Adrenal gland (tissue), 9 donors: ENCODE measurements at regions not wholly inside any gene's neighbourhood (a gene's known extent, or its start where the extent isn't known, plus 50 kb on each side); places are given as distances from the start of the nearest gene placed in this dataset.

Experiments used
- DNase-seq, 7 donors: peaks; one replicate each; pipeline ENCODE4 v3.0.0-alpha.2; 2019 to 2020
- H3K27ac ChIP-seq, 5 donors: fragments of 200-600 bp; sonication (generic) in 4 of 5; 1 replicate in 3 of 5; 2 replicates in 2 of 5; pipeline versions ENCODE4 v1.5.1 to v1.8.0; 2016 to 2020; ENCODE audit warnings: mild to moderate bottlenecking in 1 of 5
- H3K27me3 ChIP-seq: fragments of 200-600 bp; 2 replicates; pipeline ENCODE4 v1.8.0; 2021
- H3K36me3 ChIP-seq, 2 donors: fragments of 200-600 bp; replicated peaks in 1 of 2; 1 replicate in 1 of 2; 2 replicates in 1 of 2; pipeline versions ENCODE4 v1.5.1 to v1.8.0; 2018 to 2022
- H3K4me1 ChIP-seq, 2 donors: fragments of 200-600 bp; replicated peaks in 1 of 2; 1 replicate in 1 of 2; 2 replicates in 1 of 2; pipeline versions ENCODE4 v1.5.1 to v1.8.0; 2018 to 2021
- H3K4me3 ChIP-seq, 4 donors: fragments of 200-600 bp; sonication (generic) in 3 of 4; one replicate each; pipeline ENCODE4 v1.5.1; 2016 to 2018
- H3K9me3 ChIP-seq, 3 donors: fragments of 200-600 bp; sonication (generic) in 1 of 3; replicated peaks in 1 of 3; 1 replicate in 2 of 3; 2 replicates in 1 of 3; pipeline versions ENCODE4 v1.5.1 to v1.8.0; 2016 to 2021
- CTCF ChIP-seq, 6 experiments: fragments of 450-650 bp in 4 of 6; fragments of 200-600 bp in 2 of 6; sonication (generic) in 1 of 6; IDR thresholded peaks; 1 replicate in 5 of 6; 2 replicates in 1 of 6; pipeline versions ENCODE4 v1.5.1 to v1.8.0; 2016 to 2021; ENCODE audit warnings: antibody characterized with exemption in 6 of 6, mild to moderate bottlenecking in 2 of 6, moderate library complexity in 1 of 6
- POLR2A ChIP-seq, 2 donors: fragments of 450-650 bp; IDR thresholded peaks; one replicate each; pipeline ENCODE4 v1.6.1; 2017; ENCODE audit warnings: antibody characterized with exemption in 2 of 2, mild to moderate bottlenecking in 2 of 2, moderate library complexity in 1 of 2
- WGBS, 4 donors: extraction: QIAGEN DNeasy Blood & Tissue Kit in 2 of 4; methylation state at CpG; one replicate each; pipeline versions ENCODE4 v1.1.5 to v1.1.7; 2013 to 2017; 5-methylcytosine and 5-hydroxymethylcytosine counted together
- intact Hi-C, 2 donors: fragments of 100-400 bp; cut with DNase I; formaldehyde crosslinking; loops; one replicate each; pipeline versions ENCODE4 v1.14.1 to v1.15.0; 2022 to 2023
- donor health status: healthy with polysubstance abuse.
- donor health status: Bipolar disorder and iron deficiency.
- donor health status: DM: yes; HTN: yes; CAD: no.
- donor health status: DM: no; HTN: no; CAD: no.
- donor health status: DM: no; HTN: no; CAD: no.

- Histone ChIP-seq H3K36me3 (no peaks in the 10 kb centered on the region), H3K9me3 (no peaks in the 10 kb centered on the region), H3K27ac (peak overlapping the region in 3 of 5 donors; percentile 10 to 23 (median 14)), H3K4me1 (peaks cover 15 to 38% of the 10 kb centered on the region in 2 donors), H3K27me3 (no peaks in the 10 kb centered on the region), H3K4me3 (no peak overlapping the region)
- no peak for TF ChIP-seq POLR2A (IDR thresholded peaks at IDR 0.05)
- peak; percentile 45 to 80 (median 70) for TF ChIP-seq CTCF (IDR thresholded peaks at IDR 0.05)
- intact Hi-C loops, result loop anchor here in 1 of 2 donors (10.0 kb wide), 1 partner anchor 201 kb away; no protein-coding TSS in a partner anchor
- WGBS, 4 donors, result 36 to 50% (median 41%) methylated on average over 8 of the region's 8 CpGs
- DNase-seq, result peak in 6 of 7 donors; percentile 54 to 72 (median 68)
Measured at GRCh38 chr10:91043173-91043910, 122.5 kb upstream of the ANKRD1 start.

GRCh38 chr10:91046869-91047268, 126.0 kb upstream of the ANKRD1 start:
- H3K27me3 ChIP-seq, result no peaks in the 10 kb centered on the region
- H3K4me3 ChIP-seq, result no peak overlapping the region
- H3K36me3 ChIP-seq, result no peaks in the 10 kb centered on the region
- intact Hi-C loops, result loop anchor here in 1 of 2 donors (10.0 kb wide), 1 partner anchor 198 kb away; no protein-coding TSS in a partner anchor
- peak overlapping the region in 4 of 5 donors; percentile 49 to 84 (median 64) for H3K27ac ChIP-seq
- no peaks in the 10 kb centered on the region for H3K9me3 ChIP-seq
- WGBS, 4 donors, result 8 to 16% (median 13%) methylated on average over 3 of the region's 3 CpGs
- TF ChIP-seq POLR2A (IDR thresholded peaks at IDR 0.05), result no peak
- DNase-seq, result peak in 6 of 7 donors; percentile 47 to 78 (median 56)
- peaks cover 31 to 73% of the 10 kb centered on the region in 2 donors for H3K4me1 ChIP-seq

- WGBS, 4 donors, result 74 to 82% (median 79%) methylated on average over 2 of the region's 2 CpGs
- Histone ChIP-seq H3K4me1 (peaks cover 33 to 75% of the 10 kb centered on the region in 2 donors), H3K9me3 (no peaks in the 10 kb centered on the region), H3K27ac (peak overlapping the region; percentile 65 to 87 (median 83)), H3K4me3 (no peak overlapping the region), H3K27me3 (no peaks in the 10 kb centered on the region), H3K36me3 (no peaks in the 10 kb centered on the region)
- no peak for DNase-seq
- intact Hi-C loops, result loop anchor here in 1 of 2 donors (10.0 kb wide), 1 partner anchor 196 kb away; no protein-coding TSS in a partner anchor
- TF ChIP-seq POLR2A (IDR thresholded peaks at IDR 0.05) (no peak), CTCF (IDR thresholded peaks at IDR 0.05) (no peak)
Measured at GRCh38 chr10:91048380-91048779, 127.5 kb upstream of the ANKRD1 start.

DNA sequence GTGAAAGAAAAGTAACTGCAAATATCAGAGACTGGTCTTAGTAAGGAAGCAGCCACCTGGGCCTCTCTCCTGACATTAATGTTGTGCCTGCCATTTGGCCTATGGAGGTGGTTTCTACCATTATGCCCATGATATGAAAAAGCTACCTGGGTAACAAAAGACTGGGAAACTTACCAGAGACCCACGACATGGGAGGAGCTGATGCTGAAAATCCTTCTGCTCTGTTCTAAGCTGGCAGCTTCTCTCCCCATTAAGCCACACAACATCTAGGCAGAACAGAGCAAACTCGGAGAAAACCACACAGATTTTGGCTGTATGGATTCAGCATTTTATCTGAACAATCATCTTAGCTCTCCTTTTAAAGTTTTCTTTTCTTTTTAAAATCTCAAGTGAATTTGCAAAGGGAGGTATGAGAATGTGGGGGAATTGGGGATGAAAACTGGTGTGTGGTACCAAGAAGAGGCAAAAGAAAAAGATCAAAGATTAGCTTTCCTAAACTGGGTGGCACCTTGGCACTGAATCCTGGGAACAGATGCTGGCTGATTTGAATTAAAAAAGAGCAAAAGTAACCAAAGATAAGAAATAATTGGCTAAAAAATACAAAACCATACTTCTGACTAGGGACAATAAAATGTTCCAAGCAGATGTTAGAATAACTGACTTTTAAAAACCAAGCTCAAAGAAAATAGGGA, 128.6 kb upstream of the ANKRD1 start:
- DNase-seq, result no peak
- Histone ChIP-seq H3K4me3 (no peak overlapping the region), H3K4me1 (peaks cover 33 to 68% of the 10 kb centered on the region in 2 donors), H3K36me3 (no peaks in the 10 kb centered on the region), H3K9me3 (no peaks in the 10 kb centered on the region), H3K27me3 (no peaks in the 10 kb centered on the region), H3K27ac (peak overlapping the region; percentile 65 to 87 (median 83))
- WGBS, 4 donors, result 46 to 56% (median 51%) methylated on average over 2 of the region's 2 CpGs
- TF ChIP-seq POLR2A (IDR thresholded peaks at IDR 0.05), result no peak
- no peak for TF ChIP-seq CTCF (IDR thresholded peaks at IDR 0.05)
- intact Hi-C loops, result loop anchor here in 1 of 2 donors (10.0 kb wide), 1 partner anchor 195 kb away; no protein-coding TSS in a partner anchor
